ENCODE measurements at regions not wholly inside any gene's neighbourhood (a gene's known extent, or its start where the extent isn't known, plus 50 kb on each side); places are given as distances from the start of the nearest gene placed in this dataset.

DNA sequence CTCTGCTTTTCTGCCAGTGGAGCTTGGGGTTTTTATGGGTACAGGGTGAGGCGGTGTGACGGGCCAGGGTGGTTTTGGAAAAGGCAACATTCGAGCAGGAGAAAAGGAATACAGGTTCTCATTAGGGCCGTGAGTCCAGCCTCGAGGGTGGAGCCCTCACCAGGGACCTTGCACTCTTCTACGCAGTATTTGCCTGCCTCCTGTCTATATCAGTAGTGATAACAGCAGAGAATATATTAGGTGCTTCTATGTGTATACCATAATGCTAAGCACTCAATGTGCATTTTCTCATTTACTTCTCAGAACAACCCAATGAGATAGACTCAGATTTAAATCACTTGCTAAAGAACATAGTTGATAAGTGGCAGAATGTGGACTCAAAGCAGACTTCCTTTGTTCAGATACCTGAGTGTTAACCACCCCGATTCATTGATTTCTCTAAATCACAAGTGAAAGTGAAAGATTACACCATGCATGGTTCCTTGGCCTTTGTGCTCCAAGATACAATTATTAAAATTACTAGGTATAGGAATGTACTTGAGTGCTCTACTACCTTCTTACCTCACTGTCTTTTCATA, 403.9 kb downstream of the PCDH7 start:
- no peak overlapping the region for H3K4me3 ChIP-seq (ENCODE audit: insufficient read length, low read depth)
- no peaks in the 10 kb centered on the region for H3K4me1 ChIP-seq (ENCODE audit: insufficient read depth, insufficient read length)
- no peaks in the 10 kb centered on the region for H3K9me3 ChIP-seq (ENCODE audit: insufficient read depth, low read length)
- H3K9ac ChIP-seq (ENCODE audit: insufficient read length, low read depth), result no peak overlapping the region
- H3K27me3 ChIP-seq (ENCODE audit: insufficient read depth, insufficient read length), result no peaks in the 10 kb centered on the region
- no peak for DNase-seq (ENCODE audit: low read depth, low spot score)
- TF ChIP-seq SUZ12 (IDR thresholded peaks at IDR 0.05; ENCODE audit: extremely low read depth, insufficient read depth, insufficient read length) (no peak), ZNF274 (IDR thresholded peaks at IDR 0.05; ENCODE audit: low read depth, low read length) (no peak), YY1 (IDR thresholded peaks at IDR 0.05; ENCODE audit: insufficient read depth, insufficient read length) (no peak)
- H3K36me3 ChIP-seq (ENCODE audit: insufficient read depth, insufficient read length, low read length), result no peaks in the 10 kb centered on the region

DNA sequence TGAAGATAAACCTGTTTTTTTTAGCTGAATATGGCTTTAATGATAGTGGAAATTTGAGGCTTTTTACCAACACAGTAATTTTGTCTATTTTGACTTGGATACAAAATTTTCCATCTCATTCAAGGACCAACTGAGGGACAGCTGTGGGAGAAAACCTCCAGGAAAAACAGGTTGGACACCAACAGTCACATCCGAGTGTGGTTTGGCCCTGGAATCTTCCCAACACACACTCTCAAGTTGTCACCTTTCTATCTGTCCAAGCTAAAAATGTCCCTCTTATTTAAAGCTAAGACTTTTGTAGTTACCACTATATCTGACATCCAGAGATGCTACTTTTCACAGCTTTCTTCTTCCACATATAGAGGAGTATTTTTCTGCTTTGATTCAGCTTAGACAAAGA, 404.9 kb downstream of the PCDH7 start:
- Histone ChIP-seq H3K27me3 (ENCODE audit: insufficient read depth, insufficient read length) (no peaks in the 10 kb centered on the region), H3K9ac (ENCODE audit: insufficient read length, low read depth) (no peak overlapping the region), H3K36me3 (ENCODE audit: insufficient read depth, insufficient read length, low read length) (no peaks in the 10 kb centered on the region), H3K4me1 (ENCODE audit: insufficient read depth, insufficient read length) (no peaks in the 10 kb centered on the region), H3K9me3 (ENCODE audit: insufficient read depth, low read length) (no peaks in the 10 kb centered on the region), H3K4me3 (ENCODE audit: insufficient read length, low read depth) (no peak overlapping the region)
- no peak for DNase-seq (ENCODE audit: low read depth, low spot score)
- TF ChIP-seq SUZ12 (IDR thresholded peaks at IDR 0.05; ENCODE audit: extremely low read depth, insufficient read depth, insufficient read length) (no peak), ZNF274 (IDR thresholded peaks at IDR 0.05; ENCODE audit: low read depth, low read length) (no peak), YY1 (IDR thresholded peaks at IDR 0.05; ENCODE audit: insufficient read depth, insufficient read length) (no peak)

DNA sequence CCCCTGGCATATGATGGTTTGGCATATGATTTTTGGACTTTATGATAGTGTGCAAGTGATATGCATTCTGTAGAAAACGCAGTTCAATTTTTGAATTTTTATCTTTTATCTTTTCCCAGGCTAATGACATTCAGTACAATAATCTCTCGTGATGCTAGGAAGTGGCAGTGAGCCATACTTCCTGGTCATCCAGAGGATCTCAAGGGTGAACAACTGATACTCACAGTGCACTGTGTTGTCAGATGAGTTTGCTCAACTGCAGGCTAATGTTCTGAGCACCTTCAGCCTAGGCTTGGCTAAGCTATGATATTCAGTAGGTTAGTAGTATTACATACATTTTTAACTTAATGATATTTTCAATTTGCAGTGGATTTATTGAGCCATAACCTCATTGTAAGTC, 405.3 kb downstream of the PCDH7 start:
- TF ChIP-seq SUZ12 (IDR thresholded peaks at IDR 0.05; ENCODE audit: extremely low read depth, insufficient read depth, insufficient read length), result no peak
- TF ChIP-seq YY1 (IDR thresholded peaks at IDR 0.05; ENCODE audit: insufficient read depth, insufficient read length), result no peak
- TF ChIP-seq ZNF274 (IDR thresholded peaks at IDR 0.05; ENCODE audit: low read depth, low read length), result no peak
- DNase-seq (ENCODE audit: low read depth, low spot score), result no peak
- no peak overlapping the region for H3K9ac ChIP-seq (ENCODE audit: insufficient read length, low read depth)
- H3K36me3 ChIP-seq (ENCODE audit: insufficient read depth, insufficient read length, low read length), result no peaks in the 10 kb centered on the region
- no peaks in the 10 kb centered on the region for H3K27me3 ChIP-seq (ENCODE audit: insufficient read depth, insufficient read length)
- H3K4me3 ChIP-seq (ENCODE audit: insufficient read length, low read depth), result no peak overlapping the region
- no peaks in the 10 kb centered on the region for H3K9me3 ChIP-seq (ENCODE audit: insufficient read depth, low read length)
- no peaks in the 10 kb centered on the region for H3K4me1 ChIP-seq (ENCODE audit: insufficient read depth, insufficient read length)

DNA sequence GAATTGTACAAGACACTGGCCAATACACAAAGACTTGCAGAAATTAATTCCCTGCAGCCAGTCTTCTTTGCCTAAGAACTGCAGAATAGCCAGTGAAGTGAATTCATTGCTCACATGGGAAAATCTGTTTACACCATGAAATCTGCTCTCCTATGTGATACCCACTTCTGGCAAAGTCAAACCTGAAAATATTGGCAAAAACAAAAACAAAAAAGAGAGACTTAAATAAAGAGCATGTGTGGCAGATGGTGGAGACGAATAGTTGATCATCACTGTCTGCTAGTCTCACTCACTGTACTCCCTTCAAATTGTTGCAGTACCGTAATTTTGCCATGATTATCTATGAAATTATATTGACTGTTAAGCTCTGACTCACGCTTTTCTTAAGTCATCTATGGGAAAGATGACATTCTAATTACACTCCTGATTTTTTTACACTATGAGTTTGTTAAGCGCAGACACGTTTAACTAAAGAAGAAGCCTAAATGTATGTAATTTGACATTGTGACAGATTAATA, 406.8 kb downstream of the PCDH7 start:
- H3K4me1 ChIP-seq (ENCODE audit: insufficient read depth, insufficient read length), result no peaks in the 10 kb centered on the region
- H3K4me3 ChIP-seq (ENCODE audit: insufficient read length, low read depth), result no peak overlapping the region
- no peak overlapping the region for H3K9ac ChIP-seq (ENCODE audit: insufficient read length, low read depth)
- DNase-seq (ENCODE audit: low read depth, low spot score), result no peak
- H3K27me3 ChIP-seq (ENCODE audit: insufficient read depth, insufficient read length), result no peaks in the 10 kb centered on the region
- TF ChIP-seq YY1 (IDR thresholded peaks at IDR 0.05; ENCODE audit: insufficient read depth, insufficient read length), result no peak
- no peak for TF ChIP-seq ZNF274 (IDR thresholded peaks at IDR 0.05; ENCODE audit: low read depth, low read length)
- H3K9me3 ChIP-seq (ENCODE audit: insufficient read depth, low read length), result no peaks in the 10 kb centered on the region
- no peaks in the 10 kb centered on the region for H3K36me3 ChIP-seq (ENCODE audit: insufficient read depth, insufficient read length, low read length)

DNA sequence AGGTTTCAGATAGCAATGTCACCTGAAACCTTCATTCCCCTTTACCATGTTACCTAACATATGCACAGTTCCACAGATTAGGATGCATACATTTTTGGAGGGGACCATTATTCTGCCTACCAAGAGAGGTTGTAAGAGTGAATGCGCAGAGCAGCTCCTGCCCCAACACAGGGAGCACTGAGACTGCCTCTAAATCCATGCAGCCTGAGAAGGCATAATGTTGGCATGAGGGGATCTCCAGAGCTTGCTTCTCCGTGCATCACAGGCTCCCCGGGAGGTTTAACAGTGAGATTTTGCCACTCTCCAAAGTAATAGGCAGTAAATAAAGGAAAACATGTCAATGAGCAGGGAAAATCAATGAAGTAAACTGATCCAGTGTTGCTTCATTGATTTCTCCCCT, 410.8 kb downstream of the PCDH7 start:
- DNase-seq (ENCODE audit: low read depth, low spot score), result no peak
- Histone ChIP-seq H3K27me3 (ENCODE audit: insufficient read depth, insufficient read length) (no peaks in the 10 kb centered on the region), H3K4me1 (ENCODE audit: insufficient read depth, insufficient read length) (no peaks in the 10 kb centered on the region), H3K9ac (ENCODE audit: insufficient read length, low read depth) (no peak overlapping the region), H3K4me3 (ENCODE audit: insufficient read length, low read depth) (no peak overlapping the region), H3K9me3 (ENCODE audit: insufficient read depth, low read length) (no peaks in the 10 kb centered on the region), H3K36me3 (ENCODE audit: insufficient read depth, insufficient read length, low read length) (no peaks in the 10 kb centered on the region)
- TF ChIP-seq SUZ12 (IDR thresholded peaks at IDR 0.05; ENCODE audit: extremely low read depth, insufficient read depth, insufficient read length) (no peak), YY1 (IDR thresholded peaks at IDR 0.05; ENCODE audit: insufficient read depth, insufficient read length) (no peak), ZNF274 (IDR thresholded peaks at IDR 0.05; ENCODE audit: low read depth, low read length) (no peak)

DNA sequence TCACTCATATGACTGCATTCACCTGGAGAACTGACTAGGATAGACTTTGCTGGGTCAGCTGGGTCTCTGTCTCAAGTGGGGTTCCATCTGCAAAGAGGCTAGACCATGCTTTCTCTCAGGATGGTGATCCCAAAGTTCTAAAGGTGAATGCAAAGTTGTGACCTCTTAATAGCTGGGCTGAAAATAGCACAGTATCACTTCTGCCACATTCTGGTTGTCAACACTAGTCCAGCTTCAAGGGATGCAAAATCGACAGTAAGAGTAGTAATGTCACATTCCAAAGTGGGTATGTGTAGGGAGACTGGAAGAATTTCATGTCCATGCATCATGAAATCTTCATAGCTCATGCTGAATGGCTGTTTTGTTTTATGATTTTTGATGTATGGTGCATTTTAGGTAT, 414.6 kb downstream of the PCDH7 start:
- Histone ChIP-seq H3K27me3 (ENCODE audit: insufficient read depth, insufficient read length) (no peaks in the 10 kb centered on the region), H3K36me3 (ENCODE audit: insufficient read depth, insufficient read length, low read length) (no peaks in the 10 kb centered on the region), H3K4me3 (ENCODE audit: insufficient read length, low read depth) (no peak overlapping the region), H3K9me3 (ENCODE audit: insufficient read depth, low read length) (no peaks in the 10 kb centered on the region), H3K4me1 (ENCODE audit: insufficient read depth, insufficient read length) (no peaks in the 10 kb centered on the region), H3K9ac (ENCODE audit: insufficient read length, low read depth) (no peak overlapping the region)
- TF ChIP-seq ZNF274 (IDR thresholded peaks at IDR 0.05; ENCODE audit: low read depth, low read length), result no peak
- no peak for TF ChIP-seq YY1 (IDR thresholded peaks at IDR 0.05; ENCODE audit: insufficient read depth, insufficient read length)
- no peak for TF ChIP-seq SUZ12 (IDR thresholded peaks at IDR 0.05; ENCODE audit: extremely low read depth, insufficient read depth, insufficient read length)
- no peak for DNase-seq (ENCODE audit: low read depth, low spot score)

DNA sequence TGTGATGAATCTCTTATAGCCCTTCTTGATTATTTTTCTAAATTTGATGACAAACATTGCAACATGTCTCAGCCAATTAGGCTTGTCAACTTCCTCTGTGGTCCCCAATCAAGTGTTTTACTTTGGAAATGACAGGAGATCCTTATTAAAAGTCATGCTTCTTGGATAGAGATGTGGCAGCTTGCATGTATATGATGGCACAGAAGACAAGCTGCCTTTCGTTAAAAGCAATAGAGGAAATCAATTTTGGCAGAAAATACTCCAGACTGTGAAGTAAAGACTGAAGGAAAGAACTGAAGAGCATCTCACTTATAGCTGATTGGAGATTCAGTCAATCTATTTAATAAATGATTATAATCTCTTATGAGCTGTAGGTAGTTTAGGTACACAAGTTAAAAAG, 419.6 kb downstream of the PCDH7 start:
- Histone ChIP-seq H3K4me1 (ENCODE audit: insufficient read depth, insufficient read length) (no peaks in the 10 kb centered on the region), H3K27me3 (ENCODE audit: insufficient read depth, insufficient read length) (no peaks in the 10 kb centered on the region), H3K9ac (ENCODE audit: insufficient read length, low read depth) (no peak overlapping the region), H3K9me3 (ENCODE audit: insufficient read depth, low read length) (no peaks in the 10 kb centered on the region), H3K36me3 (ENCODE audit: insufficient read depth, insufficient read length, low read length) (no peaks in the 10 kb centered on the region), H3K4me3 (ENCODE audit: insufficient read length, low read depth) (no peak overlapping the region)
- TF ChIP-seq ZNF274 (IDR thresholded peaks at IDR 0.05; ENCODE audit: low read depth, low read length) (no peak), YY1 (IDR thresholded peaks at IDR 0.05; ENCODE audit: insufficient read depth, insufficient read length) (no peak), SUZ12 (IDR thresholded peaks at IDR 0.05; ENCODE audit: extremely low read depth, insufficient read depth, insufficient read length) (no peak)
- no peak for DNase-seq (ENCODE audit: low read depth, low spot score)

Data from NT2/D1 (cell line).